GM12892 (cell line): ENCODE measurements at regions not wholly inside any gene's neighbourhood (a gene's known extent, or its start where the extent isn't known, plus 50 kb on each side); places are given as distances from the start of the nearest gene placed in this dataset.

Experiments used
- POLR2A ChIP-seq: IDR thresholded peaks from 2 replicates; pipeline ENCODE4 v1.6.1; 2011; ENCODE audit warnings: low read depth, low read length, control low read depth
- POLR2AphosphoS5 ChIP-seq: IDR thresholded peaks from 2 replicates; pipeline ENCODE4 v1.6.1; 2011; ENCODE audit warnings: low read depth, low read length, control low read depth
- TAF1 ChIP-seq: IDR thresholded peaks from 2 replicates; pipeline ENCODE4 v1.6.1; 2011; ENCODE audit warnings: low read depth, mild to moderate bottlenecking, control low read depth, low read length, borderline replicate concordance

DNA sequence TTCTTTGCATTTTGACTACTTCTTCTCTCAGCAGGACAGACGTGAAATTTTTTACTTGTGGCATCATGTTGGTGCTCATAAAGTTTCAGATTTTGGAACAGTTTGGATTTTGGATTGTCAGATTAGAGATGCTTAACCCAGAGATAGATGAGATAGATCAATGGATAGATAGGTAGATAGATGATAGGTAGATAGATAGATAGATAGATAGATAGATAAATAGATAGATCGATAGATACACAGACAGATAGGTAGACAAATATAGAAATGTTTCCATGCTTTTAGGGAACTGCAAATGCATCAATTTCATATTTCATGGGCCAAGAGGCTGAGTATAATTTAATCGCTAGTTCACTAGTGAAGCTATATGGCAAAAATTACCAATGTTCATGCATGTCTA lies 981.5 kb upstream of the ADGRB3 start:
- no peak for TF ChIP-seq POLR2AphosphoS5
- no peak for TF ChIP-seq POLR2A
- TF ChIP-seq TAF1: no peak
